Activated T-cell treated with anti-CD3 and anti-CD28 coated beads, Interleukin-2, amount 50 U/mL, for 72 hours (primary cell): ENCODE measurements at regions not wholly inside any gene's neighbourhood (a gene's known extent, or its start where the extent isn't known, plus 50 kb on each side); places are given as distances from the start of the nearest gene placed in this dataset.

Source experiments
- ATAC-seq, 2 donors: fragments of 150-1000 bp; cut with Tn5 transposase; replicated peaks in 1 of 2; 2 replicates each; pipeline ENCODE4 v1.10.0; 2021; ENCODE audit warnings: moderate library complexity in 2 of 2, mild to moderate bottlenecking in 1 of 2
- DNase-seq, 2 donors: peaks; one replicate each; pipeline ENCODE4 v3.0.0; 2021 to 2022; ENCODE audit warnings: mixed read lengths in 1 of 2
- H3K27ac Mint-ChIP-seq: one replicate; pipeline ENCODE4 v1.8.0; 2022; ENCODE audit warnings: mild to moderate bottlenecking, moderate library complexity, mixed read lengths
- H3K27me3 Mint-ChIP-seq: one replicate; pipeline ENCODE4 v1.8.0; 2022; ENCODE audit warnings: low read depth, mixed read lengths
- H3K36me3 Mint-ChIP-seq, 2 donors: one replicate each; pipeline ENCODE4 v1.8.0; 2022; ENCODE audit warnings: mixed read lengths in 2 of 2, mild to moderate bottlenecking in 1 of 2; ENCODE audit not compliant: insufficient read depth in 2 of 2
- H3K4me1 Mint-ChIP-seq: one replicate; pipeline ENCODE4 v1.8.0; 2022; ENCODE audit warnings: low read depth, mixed read lengths
- H3K4me3 Mint-ChIP-seq, 2 donors: one replicate each; pipeline ENCODE4 v1.8.0; 2022; ENCODE audit warnings: mild to moderate bottlenecking in 2 of 2, mixed read lengths in 2 of 2, moderate library complexity in 2 of 2
- H3K9me3 Mint-ChIP-seq, 2 donors: one replicate each; pipeline ENCODE4 v1.8.0; 2022; ENCODE audit warnings: mixed read lengths in 2 of 2

- Mint-ChIP-seq H3K4me1 (no peaks in the 10 kb centered on the region), H3K27me3 (peaks cover 24% of the 10 kb centered on the region), H3K36me3 (no peaks in the 10 kb centered on the region), H3K9me3 (no peaks in the 10 kb centered on the region), H3K4me3 (no peak overlapping the region), H3K27ac (no peak overlapping the region)
- DNase-seq, result no peak
- no peak for ATAC-seq
Measured at GRCh38 chr2:226578373-226578772, 221.2 kb downstream of the IRS1 start.

- Mint-ChIP-seq H3K27ac (no peak overlapping the region), H3K9me3 (peaks cover 0 to 2% of the 10 kb centered on the region in 2 donors), H3K4me1 (no peaks in the 10 kb centered on the region), H3K36me3 (no peaks in the 10 kb centered on the region), H3K27me3 (peaks cover 10% of the 10 kb centered on the region), H3K4me3 (no peak overlapping the region)
- no peak for DNase-seq
- ATAC-seq, result no peak
Measured at GRCh38 chr2:226575928-226576327, 223.7 kb downstream of the IRS1 start.

GRCh38 chr2:226573158-226573557 lies 226.5 kb downstream of the IRS1 start:
- no peaks in the 10 kb centered on the region for H3K36me3 Mint-ChIP-seq
- H3K4me3 Mint-ChIP-seq, result no peak overlapping the region
- peaks cover 0 to 2% of the 10 kb centered on the region in 2 donors for H3K9me3 Mint-ChIP-seq
- no peak overlapping the region for H3K27ac Mint-ChIP-seq
- H3K4me1 Mint-ChIP-seq, result no peaks in the 10 kb centered on the region
- DNase-seq (no peak), ATAC-seq (no peak)
- peaks cover 9% of the 10 kb centered on the region for H3K27me3 Mint-ChIP-seq

GRCh38 chr2:226564667-226565066 lies 235.0 kb downstream of the IRS1 start:
- H3K27me3 Mint-ChIP-seq, result no peaks in the 10 kb centered on the region
- no peaks in the 10 kb centered on the region for H3K36me3 Mint-ChIP-seq
- ATAC-seq, result no peak
- H3K27ac Mint-ChIP-seq, result no peak overlapping the region
- no peak overlapping the region for H3K4me3 Mint-ChIP-seq
- H3K4me1 Mint-ChIP-seq, result no peaks in the 10 kb centered on the region
- no peaks in the 10 kb centered on the region for H3K9me3 Mint-ChIP-seq
- no peak for DNase-seq

GRCh38 chr2:226561962-226562361 lies 237.7 kb downstream of the IRS1 start:
- H3K4me3 Mint-ChIP-seq, result no peak overlapping the region

GRCh38 chr2:226560325-226560724 lies 239.3 kb downstream of the IRS1 start:
- ATAC-seq (no peak), DNase-seq (no peak)
- no peaks in the 10 kb centered on the region for H3K36me3 Mint-ChIP-seq
- no peaks in the 10 kb centered on the region for H3K9me3 Mint-ChIP-seq
- H3K4me3 Mint-ChIP-seq, result no peak overlapping the region
- no peaks in the 10 kb centered on the region for H3K4me1 Mint-ChIP-seq
- no peaks in the 10 kb centered on the region for H3K27me3 Mint-ChIP-seq
- no peak overlapping the region for H3K27ac Mint-ChIP-seq

More at GRCh38 chr2:226561962-226562361, 237.7 kb downstream of the IRS1 start:
- Mint-ChIP-seq H3K9me3 (no peaks in the 10 kb centered on the region), H3K4me1 (no peaks in the 10 kb centered on the region), H3K27me3 (no peaks in the 10 kb centered on the region), H3K36me3 (no peaks in the 10 kb centered on the region), H3K27ac (no peak overlapping the region)
- DNase-seq (no peak), ATAC-seq (no peak)

GRCh38 chr2:226559536-226559935 lies 240.1 kb downstream of the IRS1 start:
- Mint-ChIP-seq H3K27me3 (no peaks in the 10 kb centered on the region), H3K27ac (no peak overlapping the region), H3K9me3 (no peaks in the 10 kb centered on the region), H3K36me3 (no peaks in the 10 kb centered on the region), H3K4me3 (no peak overlapping the region), H3K4me1 (no peaks in the 10 kb centered on the region)
- DNase-seq (no peak), ATAC-seq (no peak)

GRCh38 chr2:226558418-226558817 lies 241.2 kb downstream of the IRS1 start:
- H3K36me3 Mint-ChIP-seq, result no peaks in the 10 kb centered on the region
- no peak overlapping the region for H3K4me3 Mint-ChIP-seq
- H3K4me1 Mint-ChIP-seq, result no peaks in the 10 kb centered on the region
- H3K27ac Mint-ChIP-seq, result no peak overlapping the region
- DNase-seq, result no peak
- H3K9me3 Mint-ChIP-seq, result no peaks in the 10 kb centered on the region
- no peak for ATAC-seq
- H3K27me3 Mint-ChIP-seq, result no peaks in the 10 kb centered on the region

- Mint-ChIP-seq H3K36me3 (no peaks in the 10 kb centered on the region), H3K27me3 (no peaks in the 10 kb centered on the region), H3K27ac (no peak overlapping the region), H3K4me1 (no peaks in the 10 kb centered on the region), H3K4me3 (no peak overlapping the region), H3K9me3 (no peaks in the 10 kb centered on the region)
- ATAC-seq (no peak), DNase-seq (no peak)
Measured at GRCh38 chr2:226556050-226556449, 243.6 kb downstream of the IRS1 start.

GRCh38 chr2:226554701-226555100 lies 244.9 kb downstream of the IRS1 start:
- no peak overlapping the region for H3K27ac Mint-ChIP-seq
- H3K4me1 Mint-ChIP-seq, result no peaks in the 10 kb centered on the region
- DNase-seq (no peak), ATAC-seq (no peak)
- H3K9me3 Mint-ChIP-seq, result no peaks in the 10 kb centered on the region
- no peaks in the 10 kb centered on the region for H3K36me3 Mint-ChIP-seq
- no peak overlapping the region for H3K4me3 Mint-ChIP-seq
- H3K27me3 Mint-ChIP-seq, result peaks cover 4% of the 10 kb centered on the region

GRCh38 chr2:226553333-226553732 lies 246.3 kb downstream of the IRS1 start:
- H3K27ac Mint-ChIP-seq, result no peak overlapping the region
- no peaks in the 10 kb centered on the region for H3K4me1 Mint-ChIP-seq
- no peak for ATAC-seq

GRCh38 chr2:226552571-226553285 lies 246.9 kb downstream of the IRS1 start:
- H3K27me3 Mint-ChIP-seq, result peaks cover 6% of the 10 kb centered on the region
- ATAC-seq (no peak), DNase-seq (no peak)
- H3K27ac Mint-ChIP-seq, result no peak overlapping the region
- no peaks in the 10 kb centered on the region for H3K36me3 Mint-ChIP-seq
- H3K9me3 Mint-ChIP-seq, result no peaks in the 10 kb centered on the region
- H3K4me1 Mint-ChIP-seq, result no peaks in the 10 kb centered on the region
- H3K4me3 Mint-ChIP-seq, result no peak overlapping the region

More at GRCh38 chr2:226553333-226553732, 246.3 kb downstream of the IRS1 start:
- H3K36me3 Mint-ChIP-seq, result no peaks in the 10 kb centered on the region
- no peaks in the 10 kb centered on the region for H3K9me3 Mint-ChIP-seq
- H3K27me3 Mint-ChIP-seq, result peaks cover 6% of the 10 kb centered on the region
- DNase-seq, result no peak
- no peak overlapping the region for H3K4me3 Mint-ChIP-seq

- H3K27ac Mint-ChIP-seq, result no peak overlapping the region
Measured at GRCh38 chr2:226551522-226552250, 247.9 kb downstream of the IRS1 start.

GRCh38 chr2:226550801-226551200 lies 248.8 kb downstream of the IRS1 start:
- Mint-ChIP-seq H3K4me1 (no peaks in the 10 kb centered on the region), H3K36me3 (no peaks in the 10 kb centered on the region), H3K4me3 (no peak overlapping the region), H3K27ac (no peak overlapping the region), H3K27me3 (peaks cover 6% of the 10 kb centered on the region), H3K9me3 (no peaks in the 10 kb centered on the region)
- ATAC-seq (no peak), DNase-seq (no peak)

More at GRCh38 chr2:226551522-226552250, 247.9 kb downstream of the IRS1 start:
- peaks cover 6% of the 10 kb centered on the region for H3K27me3 Mint-ChIP-seq
- H3K36me3 Mint-ChIP-seq, result no peaks in the 10 kb centered on the region
- H3K4me3 Mint-ChIP-seq, result no peak overlapping the region
- no peaks in the 10 kb centered on the region for H3K4me1 Mint-ChIP-seq
- H3K9me3 Mint-ChIP-seq, result no peaks in the 10 kb centered on the region
- no peak for DNase-seq
- no peak for ATAC-seq
